ENCODE measurements at regions not wholly inside any gene's neighbourhood (a gene's known extent, or its start where the extent isn't known, plus 50 kb on each side); places are given as distances from the start of the nearest gene placed in this dataset.

GRCh38 chr17:72299100-72299499 lies 178.3 kb downstream of the SOX9 start:
- TF ChIP-seq RARB (CRISPR knock-in tag; IDR thresholded peaks at IDR 0.05) (no peak), CSRNP3 (CRISPR knock-in tag; IDR thresholded peaks at IDR 0.05) (no peak), OSR1 (CRISPR knock-in tag; IDR thresholded peaks at IDR 0.05) (no peak), PATZ1 (CRISPR knock-in tag; IDR thresholded peaks at IDR 0.05; ENCODE audit: borderline replicate concordance) (no peak)
